COR-L47 (cell line): ENCODE measurements at regions not wholly inside any gene's neighbourhood (a gene's known extent, or its start where the extent isn't known, plus 50 kb on each side); places are given as distances from the start of the nearest gene placed in this dataset.
A peak's percentile ranks its signal among the peaks of the same experiment; 100 is the strongest.
"Not testable (repeated sequence)": the region's sequence is repeated elsewhere in the genome, so short reads cannot be mapped to it uniquely, and the experiment has no call there.

ENCODE experiments used
- DNase-seq: peaks from one replicate; lab custom pipeline; 2025; lab: John Stamatoyannopoulos, UW

GRCh38 chr10:64115908-64116643 is 594.9 kb downstream of the REEP3 start:
- DNase-seq = peak; percentile 2

GRCh38 chr10:64116707-64117106 is 595.5 kb downstream of the REEP3 start:
- DNase-seq = no peak

GRCh38 chr10:64118736-64119135 is 597.5 kb downstream of the REEP3 start:
- DNase-seq = no peak

- peak; percentile 14 for DNase-seq
These were observed 599.2 kb downstream of the REEP3 start for GRCh38 chr10:64120301-64120980.

GRCh38 chr10:64130152-64130551 is 609.0 kb downstream of the REEP3 start:
- DNase-seq = no peak

- DNase-seq = no peak
These were observed 613.5 kb downstream of the REEP3 start for GRCh38 chr10:64134676-64135075.

- DNase-seq = no peak
These were observed 621.2 kb downstream of the REEP3 start for GRCh38 chr10:64142395-64142794.

GRCh38 chr10:64148607-64149006 is 627.4 kb downstream of the REEP3 start:
- no peak for DNase-seq

- DNase-seq = no peak
These were observed 635.0 kb downstream of the REEP3 start for GRCh38 chr10:64156166-64156565.

GRCh38 chr10:64158551-64158950 is 637.4 kb downstream of the REEP3 start:
- DNase-seq = no peak

- no peak for DNase-seq
These were observed 639.0 kb downstream of the REEP3 start for GRCh38 chr10:64159910-64160872.

GRCh38 chr10:64170791-64171190 is 649.6 kb downstream of the REEP3 start:
- DNase-seq = no peak

GRCh38 chr10:64173826-64174225 is 652.6 kb downstream of the REEP3 start:
- DNase-seq = no peak

GRCh38 chr10:64174666-64175255 is 653.6 kb downstream of the REEP3 start:
- no peak for DNase-seq

- DNase-seq = no peak
These were observed 654.2 kb downstream of the REEP3 start for GRCh38 chr10:64175271-64175962.

- DNase-seq = no peak
These were observed 661.5 kb downstream of the REEP3 start for GRCh38 chr10:64182671-64183070.

- DNase-seq = peak; percentile 54
These were observed 670.1 kb downstream of the REEP3 start for GRCh38 chr10:64191286-64191685.

GRCh38 chr10:64196638-64197315 is 675.6 kb downstream of the REEP3 start:
- DNase-seq = no peak

- no peak for DNase-seq
These were observed 680.7 kb downstream of the REEP3 start for GRCh38 chr10:64201936-64202335.

- DNase-seq = not testable (repeated sequence)
These were observed 683.3 kb downstream of the REEP3 start for GRCh38 chr10:64204504-64204903.

GRCh38 chr10:64206409-64206808 is 685.2 kb downstream of the REEP3 start:
- no peak for DNase-seq
